Thymus (tissue), 11 donors: ENCODE measurements at regions not wholly inside any gene's neighbourhood (a gene's known extent, or its start where the extent isn't known, plus 50 kb on each side); places are given as distances from the start of the nearest gene placed in this dataset.
"Not testable (repeated sequence)": the region's sequence is repeated elsewhere in the genome, so short reads cannot be mapped to it uniquely, and the experiment has no call there.

ENCODE experiments used
- DNase-seq, 9 donors: peaks; one replicate each; pipeline ENCODE4 v3.0.0-alpha.2; 2013; ENCODE audit warnings: low spot score in 9 of 9, low read depth in 6 of 9, missing footprints in 1 of 9
- H3K27ac ChIP-seq, 2 donors: one replicate each; pipeline ENCODE4 v1.5.1; 2013; ENCODE audit warnings: control low read depth in 1 of 2, low read depth in 1 of 2, low read length in 1 of 2, mild to moderate bottlenecking in 1 of 2, moderate library complexity in 1 of 2
- H3K27me3 ChIP-seq, 2 donors: one replicate each; pipeline ENCODE4 v1.5.1; 2013; ENCODE audit warnings: low read length in 1 of 2; ENCODE audit not compliant: control insufficient read depth in 2 of 2, insufficient read depth in 1 of 2
- H3K36me3 ChIP-seq, 2 donors: one replicate each; pipeline ENCODE4 v1.5.1; 2013; ENCODE audit warnings: low read length in 1 of 2, mild to moderate bottlenecking in 1 of 2, moderate library complexity in 1 of 2; ENCODE audit not compliant: control insufficient read depth in 2 of 2, insufficient read depth in 2 of 2
- H3K4me1 ChIP-seq, 2 donors: one replicate each; pipeline ENCODE4 v1.5.1; 2013; ENCODE audit warnings: low read length in 2 of 2; ENCODE audit not compliant: control insufficient read depth in 2 of 2, insufficient read depth in 2 of 2
- H3K4me3 ChIP-seq, 2 donors: one replicate each; pipeline ENCODE4 v1.5.1; 2013; ENCODE audit warnings: low read length in 2 of 2, control low read depth in 1 of 2, mild to moderate bottlenecking in 1 of 2
- H3K9me3 ChIP-seq, 2 donors: one replicate each; pipeline ENCODE4 v1.5.1; 2013; ENCODE audit warnings: low read length in 1 of 2, mild to moderate bottlenecking in 1 of 2; ENCODE audit not compliant: control insufficient read depth in 2 of 2, insufficient read depth in 1 of 2
- WGBS: extraction: QIAGEN DNeasy Blood & Tissue Kit; methylation state at CpG from one replicate; pipeline ENCODE4 v1.1.7; 2013; 5-methylcytosine and 5-hydroxymethylcytosine counted together
- donor health status: healthy.

DNA sequence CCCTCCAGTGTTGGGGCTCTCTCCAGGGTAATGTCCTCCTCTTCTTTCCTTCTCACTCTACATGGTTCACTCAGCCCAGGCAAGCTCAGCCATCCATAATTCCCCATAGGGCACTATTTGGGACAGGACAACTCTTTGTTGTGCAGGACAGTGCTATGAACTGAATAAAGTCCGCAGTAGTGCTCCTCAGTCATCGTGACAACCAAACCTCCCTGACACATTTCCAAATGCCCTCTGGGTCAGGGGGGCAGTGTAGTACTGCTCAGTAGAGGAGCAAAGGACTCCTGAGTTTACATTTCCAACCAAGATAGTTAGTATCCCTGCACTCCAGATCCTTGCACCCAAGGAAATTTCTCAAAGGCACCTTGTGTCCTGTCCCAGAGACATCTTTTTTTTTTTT lies 97.4 kb upstream of the TERB2 start:
- not testable (repeated sequence) for H3K36me3 ChIP-seq, DNase-seq
- WGBS = 98% methylated on average over 2 of the region's 2 CpGs

GRCh38 chr15:44860168-44860567 lies 96.3 kb upstream of the TERB2 start:
- not testable (repeated sequence) for H3K27ac ChIP-seq, H3K4me3 ChIP-seq, DNase-seq, H3K36me3 ChIP-seq, H3K27me3 ChIP-seq, H3K4me1 ChIP-seq, H3K9me3 ChIP-seq
- WGBS = 98% methylated on average over 2 of the region's 2 CpGs

More for the DNA sequence above, 97.4 kb upstream of the TERB2 start:
- not testable (repeated sequence) for H3K4me3 ChIP-seq, H3K27ac ChIP-seq, H3K27me3 ChIP-seq, H3K9me3 ChIP-seq, H3K4me1 ChIP-seq

GRCh38 chr15:44861439-44861910 lies 95.0 kb upstream of the TERB2 start:
- DNase-seq = no peak
- peaks cover 0 to 7% of the 10 kb centered on the region in 2 donors for H3K9me3 ChIP-seq
- no peak overlapping the region for H3K27ac ChIP-seq
- H3K36me3 ChIP-seq = no peaks in the 10 kb centered on the region
- no peaks in the 10 kb centered on the region for H3K27me3 ChIP-seq
- WGBS = 98% methylated on average over 14 of the region's 14 CpGs
- H3K4me3 ChIP-seq = no peak overlapping the region
- no peaks in the 10 kb centered on the region for H3K4me1 ChIP-seq

DNA sequence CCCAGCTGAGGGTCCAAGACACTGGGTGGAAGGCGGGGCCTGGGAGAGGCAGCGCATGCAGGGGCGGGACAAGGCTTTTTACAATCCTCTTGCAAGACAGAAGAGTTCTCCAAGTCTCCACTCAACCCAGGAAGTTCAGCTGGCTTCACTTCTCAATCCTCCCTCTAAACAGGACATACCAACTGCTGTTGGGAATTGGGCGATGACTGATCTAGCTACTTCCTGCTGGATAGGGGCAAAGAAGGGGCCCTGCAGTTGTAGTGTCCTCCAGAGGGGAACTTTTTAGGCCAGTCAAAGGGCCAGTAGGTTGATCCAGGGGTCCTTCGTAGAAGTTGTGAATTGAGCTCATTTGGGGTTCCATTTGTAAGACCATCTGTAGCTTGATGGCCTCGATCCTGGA lies 94.6 kb upstream of the TERB2 start:
- Histone ChIP-seq H3K4me3 (no peak overlapping the region), H3K4me1 (no peaks in the 10 kb centered on the region), H3K9me3 (peaks cover 0 to 7% of the 10 kb centered on the region in 2 donors), H3K36me3 (no peaks in the 10 kb centered on the region), H3K27me3 (no peaks in the 10 kb centered on the region), H3K27ac (no peak overlapping the region)
- DNase-seq = no peak
- WGBS = 96% methylated on average over 6 of the region's 6 CpGs

DNA sequence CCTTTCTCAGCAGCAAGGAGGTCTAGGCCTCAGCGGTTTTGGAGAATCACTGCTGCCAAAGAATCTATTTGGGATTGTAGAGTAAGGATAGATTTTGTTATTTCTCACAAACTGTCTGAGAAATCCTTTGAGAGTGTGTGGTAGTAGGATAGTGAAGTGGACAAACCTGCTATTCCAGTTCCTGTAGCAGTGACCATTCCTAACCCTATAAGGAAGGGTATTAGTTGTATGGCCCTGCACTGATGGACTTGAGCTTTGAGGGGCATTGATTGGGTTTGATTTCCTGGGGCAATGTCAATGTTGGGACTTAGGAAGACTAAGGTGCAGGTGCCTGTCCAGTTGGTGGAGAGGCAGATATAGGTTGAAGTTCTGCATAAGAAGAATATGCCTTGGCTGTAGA lies 93.6 kb upstream of the TERB2 start:
- DNase-seq, H3K27ac ChIP-seq, H3K27me3 ChIP-seq, H3K4me3 ChIP-seq, H3K9me3 ChIP-seq, H3K36me3 ChIP-seq, H3K4me1 ChIP-seq: not testable (repeated sequence)
- WGBS = 87% methylated on average over 1 of the region's 1 CpG

GRCh38 chr15:44868100-44868499 lies 88.4 kb upstream of the TERB2 start:
- H3K4me1 ChIP-seq, H3K9me3 ChIP-seq, H3K36me3 ChIP-seq, H3K4me3 ChIP-seq, DNase-seq, H3K27ac ChIP-seq, H3K27me3 ChIP-seq: not testable (repeated sequence)
- WGBS = 88% methylated on average over 1 of the region's 1 CpG

GRCh38 chr15:44870125-44870524 lies 86.4 kb upstream of the TERB2 start:
- not testable (repeated sequence) for H3K27ac ChIP-seq, H3K4me1 ChIP-seq, DNase-seq, H3K36me3 ChIP-seq, H3K27me3 ChIP-seq, H3K9me3 ChIP-seq, H3K4me3 ChIP-seq
- 78% methylated on average over 4 of the region's 4 CpGs for WGBS

- no peak overlapping the region for H3K4me3 ChIP-seq
- no peaks in the 10 kb centered on the region for H3K27me3 ChIP-seq
- no peaks in the 10 kb centered on the region for H3K4me1 ChIP-seq
- 97% methylated on average over 3 of the region's 3 CpGs for WGBS
- no peaks in the 10 kb centered on the region for H3K36me3 ChIP-seq
- H3K9me3 ChIP-seq = peaks cover 0 to 15% of the 10 kb centered on the region in 2 donors
- H3K27ac ChIP-seq = no peak overlapping the region
- DNase-seq = no peak
Measured at GRCh38 chr15:44873103-44873502, 83.4 kb upstream of the TERB2 start.

DNA sequence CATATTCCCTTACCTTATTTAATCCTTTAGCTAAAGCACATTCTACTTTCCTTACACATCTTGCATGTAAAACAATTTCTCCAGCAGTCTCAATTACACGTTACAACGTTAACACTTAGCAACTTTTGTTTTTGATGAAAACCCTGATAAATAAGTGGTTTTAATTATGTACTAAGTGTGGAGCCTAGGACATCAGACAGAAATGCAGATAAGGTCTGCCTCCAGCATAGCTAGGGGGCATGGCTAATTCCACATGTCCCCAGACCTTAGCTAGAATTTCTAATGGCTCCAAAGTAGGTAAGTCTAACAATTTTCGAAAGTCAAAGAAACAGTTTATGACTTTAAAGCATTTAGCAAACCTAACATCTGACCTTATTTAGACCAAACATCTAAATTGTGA lies 77.4 kb upstream of the TERB2 start:
- Histone ChIP-seq H3K4me3 (no peak overlapping the region), H3K27ac (no peak overlapping the region), H3K9me3 (peaks cover 0 to 15% of the 10 kb centered on the region in 2 donors), H3K36me3 (no peaks in the 10 kb centered on the region), H3K27me3 (no peaks in the 10 kb centered on the region), H3K4me1 (no peaks in the 10 kb centered on the region)
- no peak for DNase-seq
- 97% methylated on average over 3 of the region's 3 CpGs for WGBS

DNA sequence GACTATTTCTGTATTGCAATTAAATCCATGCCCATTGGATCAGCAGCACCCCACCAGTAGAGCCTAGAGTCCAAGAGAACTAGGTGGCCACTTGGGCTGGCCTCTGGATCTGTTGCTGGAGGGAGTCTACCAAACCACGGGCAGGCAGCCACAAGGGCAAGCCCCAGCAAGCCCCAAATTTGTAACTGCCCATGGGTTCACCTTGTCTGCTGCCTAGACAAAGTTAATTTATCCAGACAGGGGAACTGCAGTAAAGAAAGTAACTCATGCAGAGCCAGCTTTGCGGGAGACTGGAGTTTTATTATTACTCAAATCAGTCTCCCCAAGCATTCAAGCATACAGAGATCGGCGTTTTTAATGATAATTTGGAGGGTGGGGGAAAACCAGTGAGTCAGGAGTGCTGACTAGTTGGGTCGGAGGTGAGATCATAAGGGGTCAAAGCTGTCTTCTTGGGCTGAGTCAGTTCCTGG lies 74.0 kb upstream of the TERB2 start:
- Histone ChIP-seq H3K4me1 (no peaks in the 10 kb centered on the region), H3K36me3 (no peaks in the 10 kb centered on the region), H3K27ac (no peak overlapping the region), H3K9me3 (peaks cover 0 to 3% of the 10 kb centered on the region in 2 donors), H3K4me3 (no peak overlapping the region), H3K27me3 (no peaks in the 10 kb centered on the region)
- WGBS = 90% methylated on average over 5 of the region's 5 CpGs
- DNase-seq = no peak
